ENCODE measurements at regions not wholly inside any gene's neighbourhood (a gene's known extent, or its start where the extent isn't known, plus 50 kb on each side); places are given as distances from the start of the nearest gene placed in this dataset.

DNA sequence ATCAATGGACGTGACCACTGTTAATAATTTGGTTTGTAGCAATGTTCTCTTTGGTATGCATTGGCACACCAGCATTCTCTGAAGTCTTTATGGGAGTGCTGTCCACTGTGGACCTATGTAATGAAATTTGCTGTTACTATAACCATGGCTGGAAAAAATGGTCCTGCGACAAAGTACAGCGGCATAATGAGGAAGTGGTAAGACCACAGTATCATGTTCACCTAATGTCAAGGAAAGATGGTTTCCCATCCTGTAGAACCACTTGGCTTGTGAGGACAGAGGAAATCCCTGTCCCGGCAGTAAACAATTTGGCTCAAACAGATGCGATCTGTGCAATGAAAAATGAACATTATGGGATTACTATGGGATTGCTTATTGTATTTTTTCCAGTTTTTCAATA lies 173.9 kb upstream of the IVNS1ABP start:
- H3K27me3 Mint-ChIP-seq = peaks cover 0 to 3% (median 0%) of the 10 kb centered on the region in 5 donors
- no peak overlapping the region for H3K27ac Mint-ChIP-seq
- H3K4me3 Mint-ChIP-seq = no peak overlapping the region
- peaks cover 0 to 13% (median 6%) of the 10 kb centered on the region in 4 donors for H3K4me1 Mint-ChIP-seq
- DNase-seq (no peak), ATAC-seq (no peak)
- H3K36me3 Mint-ChIP-seq = no peaks in the 10 kb centered on the region
- POLR2A ChIA-PET = no interaction called here
- no peaks in the 10 kb centered on the region for H3K9me3 Mint-ChIP-seq

DNA sequence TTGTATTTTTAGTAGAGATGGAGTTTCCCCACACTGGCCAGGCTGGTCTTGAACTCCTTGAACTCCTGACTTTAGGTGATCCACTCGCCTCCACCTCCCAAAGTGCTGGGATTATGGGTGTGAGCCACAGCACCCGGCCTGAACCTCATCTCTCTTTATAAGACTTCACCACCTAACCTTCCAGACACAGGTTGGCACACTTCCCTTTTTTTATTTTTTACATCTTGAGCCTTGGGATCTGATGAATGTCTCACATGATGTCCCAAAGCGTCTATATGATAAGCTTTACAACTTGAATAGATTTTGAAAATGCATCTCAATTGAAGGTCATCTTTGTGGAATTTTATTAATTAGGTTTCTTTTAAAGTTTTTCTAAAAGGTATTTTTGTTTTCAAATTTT lies 172.4 kb upstream of the IVNS1ABP start:
- no peak overlapping the region for H3K4me3 Mint-ChIP-seq
- no peaks in the 10 kb centered on the region for H3K9me3 Mint-ChIP-seq
- peaks cover 0 to 10% (median 5%) of the 10 kb centered on the region in 4 donors for H3K4me1 Mint-ChIP-seq
- H3K36me3 Mint-ChIP-seq = no peaks in the 10 kb centered on the region
- no peaks in the 10 kb centered on the region for H3K27me3 Mint-ChIP-seq
- POLR2A ChIA-PET = interaction anchor here (1.1 kb wide), 1 partner anchor 51 kb away, joined by 4 read pairs; no protein-coding TSS in a partner anchor
- peak overlapping the region in 3 of 10 donors; percentile 13 to 51 (median 17) for H3K27ac Mint-ChIP-seq
- no peak for DNase-seq
- no peak for ATAC-seq

DNA sequence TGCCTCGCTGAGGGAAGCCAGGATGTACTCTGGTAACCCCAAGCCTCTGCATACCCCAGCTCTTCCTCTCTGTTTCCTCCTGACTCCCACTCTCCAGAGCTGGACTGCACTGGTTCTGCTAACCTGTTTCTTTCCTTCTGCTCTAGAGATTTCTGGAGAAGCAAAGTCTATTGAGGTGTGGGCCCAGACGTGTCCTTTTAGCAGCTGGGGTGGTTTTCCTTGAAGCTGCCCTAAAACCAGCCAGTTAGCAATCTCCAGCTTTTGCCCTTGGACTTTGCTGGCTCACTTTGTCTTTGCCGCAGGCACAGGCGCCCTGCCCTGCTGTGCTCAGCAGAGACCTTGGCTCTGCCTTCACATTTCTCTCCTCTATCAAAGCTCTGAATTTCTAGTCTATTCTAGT lies 171.8 kb upstream of the IVNS1ABP start:
- no peaks in the 10 kb centered on the region for H3K9me3 Mint-ChIP-seq
- H3K4me1 Mint-ChIP-seq = peaks cover 0 to 10% (median 5%) of the 10 kb centered on the region in 4 donors
- DNase-seq = no peak
- no peak overlapping the region for H3K4me3 Mint-ChIP-seq
- H3K27ac Mint-ChIP-seq = peak overlapping the region in 3 of 10 donors; percentile 9 to 23 (median 21)
- POLR2A ChIA-PET = no interaction called here
- no peak for ATAC-seq
- H3K27me3 Mint-ChIP-seq = no peaks in the 10 kb centered on the region
- H3K36me3 Mint-ChIP-seq = no peaks in the 10 kb centered on the region

GRCh38 chr1:185487936-185488335 lies 170.9 kb upstream of the IVNS1ABP start:
- Mint-ChIP-seq H3K27ac (peak overlapping the region in 2 of 10 donors; percentile 17 to 29), H3K4me3 (no peak overlapping the region), H3K36me3 (no peaks in the 10 kb centered on the region), H3K9me3 (no peaks in the 10 kb centered on the region), H3K27me3 (no peaks in the 10 kb centered on the region), H3K4me1 (peaks cover 0 to 10% (median 5%) of the 10 kb centered on the region in 4 donors)
- POLR2A ChIA-PET = no interaction called here
- ATAC-seq = no peak
- DNase-seq = no peak

GRCh38 chr1:185487026-185487425 lies 170.0 kb upstream of the IVNS1ABP start:
- POLR2A ChIA-PET = no interaction called here

DNA sequence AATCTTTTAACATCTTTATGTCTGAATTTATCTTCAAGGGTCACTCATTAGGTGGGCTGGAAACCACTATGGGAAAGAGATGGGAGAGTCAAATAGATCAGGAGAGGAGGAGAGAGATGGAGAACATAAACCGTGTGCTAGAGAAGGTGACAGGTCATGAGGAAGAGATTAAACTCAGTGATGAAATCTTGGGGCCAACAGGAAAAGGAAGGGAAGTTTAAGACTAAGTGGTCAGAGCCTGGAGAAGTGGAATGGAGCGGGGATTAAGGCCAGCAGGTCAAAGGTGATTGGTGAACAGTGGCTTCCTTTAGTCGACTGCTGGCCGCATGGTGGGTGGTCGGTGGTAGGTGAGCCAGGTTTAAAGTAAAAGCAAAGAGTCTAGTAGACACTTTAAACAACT lies 169.3 kb upstream of the IVNS1ABP start:
- Mint-ChIP-seq H3K36me3 (no peaks in the 10 kb centered on the region), H3K4me1 (peaks cover 0 to 10% (median 5%) of the 10 kb centered on the region in 4 donors), H3K27me3 (no peaks in the 10 kb centered on the region), H3K4me3 (no peak overlapping the region), H3K27ac (peak overlapping the region in 2 of 10 donors; percentile 13 to 27), H3K9me3 (peaks cover 0 to 4% (median 0%) of the 10 kb centered on the region in 9 donors)
- DNase-seq (no peak), ATAC-seq (no peak)
- POLR2A ChIA-PET = no interaction called here

More at GRCh38 chr1:185487026-185487425, 170.0 kb upstream of the IVNS1ABP start:
- DNase-seq = no peak
- no peak for ATAC-seq
- Mint-ChIP-seq H3K27me3 (no peaks in the 10 kb centered on the region), H3K9me3 (peaks cover 0 to 4% (median 0%) of the 10 kb centered on the region in 9 donors), H3K36me3 (no peaks in the 10 kb centered on the region), H3K4me3 (no peak overlapping the region), H3K4me1 (peaks cover 0 to 10% (median 5%) of the 10 kb centered on the region in 4 donors), H3K27ac (peak overlapping the region in 1 of 10 donors; percentile 34)

DNA sequence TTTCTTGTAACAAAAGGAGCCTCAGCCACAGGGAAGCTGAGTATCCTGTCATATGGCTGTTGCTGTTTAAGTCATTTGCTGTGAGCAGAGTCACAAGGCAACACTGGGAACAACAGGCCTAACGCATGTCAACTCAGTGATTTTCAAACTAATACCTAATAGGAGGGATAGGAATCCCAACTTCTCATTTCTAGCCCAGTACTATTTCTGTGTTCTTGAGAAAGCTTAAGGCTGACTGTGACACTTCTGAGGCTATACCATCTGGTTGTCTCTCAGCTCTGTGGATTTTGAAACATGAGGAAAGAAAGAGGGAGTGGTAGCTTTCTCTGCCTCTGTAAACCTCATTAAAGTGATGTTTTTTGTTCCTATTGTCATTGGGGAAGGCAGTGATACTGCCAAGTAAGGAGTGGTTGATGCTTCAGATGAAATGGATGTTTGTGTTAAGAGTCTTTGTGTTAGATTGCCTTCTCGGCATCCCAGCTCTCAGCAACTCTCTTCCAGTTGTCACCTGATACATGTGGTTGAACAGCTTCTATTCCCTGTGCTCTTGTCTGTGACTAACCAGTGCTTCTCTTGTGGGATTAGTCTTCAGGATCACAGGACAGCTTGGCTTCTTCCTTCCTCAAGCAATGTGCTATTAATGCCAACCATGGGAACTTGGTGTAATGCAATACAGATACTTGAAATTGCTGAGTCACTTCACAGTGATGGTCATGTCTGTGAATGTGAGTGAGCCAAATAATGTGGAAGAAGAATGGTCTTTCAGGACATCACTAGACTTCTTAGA lies 166.8 kb upstream of the IVNS1ABP start:
- ATAC-seq (no peak), DNase-seq (no peak)
- Mint-ChIP-seq H3K27ac (peak overlapping the region in 1 of 10 donors; percentile 45), H3K9me3 (peaks cover 0 to 4% (median 0%) of the 10 kb centered on the region in 9 donors), H3K4me1 (peaks cover 0 to 6% (median 3%) of the 10 kb centered on the region in 4 donors), H3K4me3 (no peak overlapping the region), H3K36me3 (no peaks in the 10 kb centered on the region), H3K27me3 (no peaks in the 10 kb centered on the region)
- POLR2A ChIA-PET = no interaction called here

DNA sequence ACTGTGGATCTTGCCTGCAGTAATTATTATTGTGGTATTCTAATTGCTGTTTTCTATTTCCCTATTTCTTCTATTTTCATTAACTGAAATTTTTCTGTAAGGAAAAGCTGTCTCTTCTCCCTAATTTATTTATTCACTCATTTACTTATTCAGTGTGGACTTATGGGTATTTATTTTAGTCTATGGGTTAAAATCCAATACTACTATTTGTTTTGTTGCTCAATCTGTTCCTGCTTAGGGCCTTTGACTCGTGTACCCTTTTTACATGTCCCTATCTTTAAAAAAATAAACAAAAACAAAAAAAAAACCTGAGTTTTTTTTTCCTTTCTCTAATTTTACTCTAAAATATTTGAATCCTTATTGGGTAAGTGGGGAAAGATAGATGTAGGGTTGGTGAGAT lies 166.2 kb upstream of the IVNS1ABP start:
- Mint-ChIP-seq H3K9me3 (peaks cover 0 to 4% (median 0%) of the 10 kb centered on the region in 9 donors), H3K4me1 (peaks cover 0 to 3% (median 0%) of the 10 kb centered on the region in 4 donors), H3K27ac (no peak overlapping the region), H3K4me3 (no peak overlapping the region), H3K27me3 (no peaks in the 10 kb centered on the region), H3K36me3 (no peaks in the 10 kb centered on the region)
- ATAC-seq = no peak
- DNase-seq = no peak
- POLR2A ChIA-PET = no interaction called here

- no peaks in the 10 kb centered on the region for H3K27me3 Mint-ChIP-seq
- H3K4me1 Mint-ChIP-seq = no peaks in the 10 kb centered on the region
- no peak overlapping the region for H3K4me3 Mint-ChIP-seq
- ATAC-seq (no peak), DNase-seq (no peak)
- H3K36me3 Mint-ChIP-seq = no peaks in the 10 kb centered on the region
- H3K27ac Mint-ChIP-seq = peak overlapping the region in 1 of 10 donors; percentile 17
- peaks cover 0 to 4% (median 0%) of the 10 kb centered on the region in 9 donors for H3K9me3 Mint-ChIP-seq
- POLR2A ChIA-PET = no interaction called here
Measured at GRCh38 chr1:185480545-185480944, 163.5 kb upstream of the IVNS1ABP start.

DNA sequence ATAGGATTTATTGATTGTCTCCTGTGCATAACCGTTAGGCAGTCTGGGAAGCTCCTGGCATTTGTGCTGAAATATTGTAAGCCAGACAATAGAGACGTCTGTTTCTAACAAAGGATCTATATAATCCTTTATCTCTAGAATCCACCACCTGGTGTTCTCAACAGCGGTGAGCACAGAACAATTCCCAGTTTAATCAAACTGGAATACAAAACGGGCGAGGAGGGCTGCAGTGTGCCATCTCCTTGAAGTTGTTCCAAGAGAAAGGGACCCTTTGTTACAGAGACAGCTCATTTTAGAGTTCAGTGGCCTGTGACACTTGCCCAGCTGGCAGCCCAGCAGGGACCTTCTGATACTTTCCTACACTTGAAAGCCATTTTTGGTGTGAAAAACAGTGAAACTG lies 162.8 kb upstream of the IVNS1ABP start:
- ATAC-seq (no peak), DNase-seq (no peak)
- POLR2A ChIA-PET = no interaction called here
- H3K9me3 Mint-ChIP-seq = peaks cover 0 to 4% (median 0%) of the 10 kb centered on the region in 9 donors
- peaks cover 1 to 4% (median 2%) of the 10 kb centered on the region in 4 donors for H3K4me1 Mint-ChIP-seq
- no peak overlapping the region for H3K27ac Mint-ChIP-seq
- no peak overlapping the region for H3K4me3 Mint-ChIP-seq
- H3K36me3 Mint-ChIP-seq = no peaks in the 10 kb centered on the region
- H3K27me3 Mint-ChIP-seq = no peaks in the 10 kb centered on the region

GRCh38 chr1:185478877-185479276 lies 161.8 kb upstream of the IVNS1ABP start:
- POLR2A ChIA-PET = interaction anchor here (0.6 kb wide), 2 partner anchors 18 to 107 kb away, joined by 3 to 4 read pairs; no protein-coding TSS in a partner anchor
- Mint-ChIP-seq H3K36me3 (no peaks in the 10 kb centered on the region), H3K27ac (peak overlapping the region in 1 of 10 donors; percentile 30), H3K4me3 (no peak overlapping the region), H3K9me3 (peaks cover 0 to 4% (median 0%) of the 10 kb centered on the region in 9 donors), H3K4me1 (peaks cover 3 to 9% (median 5%) of the 10 kb centered on the region in 4 donors), H3K27me3 (no peaks in the 10 kb centered on the region)
- ATAC-seq (no peak), DNase-seq (no peak)

DNA sequence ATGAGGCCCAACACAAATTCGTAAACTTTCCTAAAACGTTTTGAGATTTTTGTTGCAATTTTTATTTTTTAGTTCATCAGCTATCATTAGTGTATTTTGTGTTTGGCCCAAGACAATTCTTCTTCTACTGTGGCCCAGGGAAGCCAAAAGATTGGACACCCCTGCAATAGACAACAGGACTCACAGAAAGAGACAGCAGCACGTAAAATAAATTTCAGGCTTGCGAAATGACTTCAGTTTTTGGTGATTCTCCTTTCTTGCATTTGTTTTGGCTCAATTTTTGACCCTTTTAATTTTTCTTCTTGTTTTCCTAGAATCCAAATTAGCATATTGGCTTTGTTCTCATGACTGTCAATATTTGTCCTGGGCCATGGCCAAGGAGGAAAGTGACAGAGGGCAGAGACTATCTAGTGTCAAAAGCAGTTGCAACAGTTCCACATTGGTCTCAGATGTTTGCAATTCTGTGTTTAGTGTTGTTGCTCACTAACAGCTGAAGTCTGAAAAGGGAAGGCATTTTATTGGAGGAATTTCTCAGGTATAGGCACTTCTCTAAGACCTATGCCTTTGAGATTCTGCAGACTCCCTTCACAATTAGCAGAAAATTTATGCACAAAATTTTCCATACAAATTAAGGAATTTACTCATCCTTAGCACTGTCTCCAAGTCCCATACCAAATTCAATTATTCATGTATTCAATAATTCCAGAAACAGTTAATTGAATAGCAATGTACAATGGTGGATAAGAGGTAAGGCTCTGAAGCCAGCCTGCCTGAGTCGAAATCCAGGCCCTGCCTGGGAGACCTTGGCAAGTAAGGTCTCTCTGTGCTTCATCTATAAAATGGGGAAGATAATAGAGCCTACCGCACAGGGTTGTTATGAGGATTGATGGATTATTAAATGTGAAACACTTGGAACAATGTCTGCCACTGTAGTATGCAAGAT lies 160.9 kb upstream of the IVNS1ABP start:
- Mint-ChIP-seq H3K9me3 (peaks cover 0 to 4% (median 0%) of the 10 kb centered on the region in 9 donors), H3K4me3 (no peak overlapping the region), H3K27me3 (no peaks in the 10 kb centered on the region), H3K27ac (no peak overlapping the region), H3K4me1 (peaks cover 3 to 9% (median 5%) of the 10 kb centered on the region in 4 donors), H3K36me3 (no peaks in the 10 kb centered on the region)
- POLR2A ChIA-PET = no interaction called here
- ATAC-seq (no peak), DNase-seq (no peak)
